ENCODE measurements at regions not wholly inside any gene's neighbourhood (a gene's known extent, or its start where the extent isn't known, plus 50 kb on each side); places are given as distances from the start of the nearest gene placed in this dataset.

DNA sequence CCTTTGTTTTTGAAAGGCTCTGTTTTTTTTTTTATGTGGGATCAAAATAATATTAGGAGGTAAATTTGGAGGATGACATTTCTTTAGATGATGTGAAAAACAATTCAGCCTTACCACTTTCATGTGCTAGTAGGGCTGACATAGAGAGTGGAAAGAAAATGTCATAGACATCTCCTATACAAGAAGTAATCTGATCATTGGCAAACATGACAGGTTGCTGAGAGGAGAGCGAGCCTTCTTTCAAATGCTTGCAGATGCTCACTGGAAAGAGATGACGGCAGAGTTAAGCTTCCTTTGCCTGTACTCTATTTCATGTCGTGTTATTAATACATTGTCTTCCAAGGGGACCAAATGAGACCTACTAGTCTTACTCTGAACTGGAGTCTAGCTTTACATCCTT, 160.1 kb upstream of the DAP start:
- Histone ChIP-seq H3K27me3 (no peaks in the 10 kb centered on the region; the same call in 1 of the 2 replicates), H3K4me3 (no peak overlapping the region), H3K9me3 (peaks cover 2% of the 10 kb centered on the region; the same call in 1 of the 2 replicates), H3K36me3 (no peaks in the 10 kb centered on the region)
- DNase-seq = no peak

DNA sequence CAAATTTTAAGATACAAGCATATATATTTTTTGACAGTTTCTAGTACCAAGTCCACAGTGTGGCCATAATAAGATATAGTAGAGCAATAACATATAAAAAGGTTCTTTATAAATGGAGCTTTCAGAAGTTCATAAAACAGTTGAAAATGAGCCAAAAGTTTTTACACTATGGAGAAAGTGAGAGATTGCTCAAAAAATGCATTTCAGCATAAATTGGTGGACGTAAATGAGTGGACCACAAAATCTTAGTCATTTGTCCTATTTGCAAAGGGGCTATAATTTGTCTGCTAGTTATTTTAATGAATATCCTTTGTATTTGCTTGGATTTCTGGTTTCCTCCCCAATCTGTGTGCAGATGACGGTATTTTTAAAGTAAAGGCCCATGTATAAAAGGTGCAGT, 159.4 kb upstream of the DAP start:
- no peaks in the 10 kb centered on the region for H3K9me3 ChIP-seq
- no peak for DNase-seq
- no peaks in the 10 kb centered on the region for H3K36me3 ChIP-seq
- no peaks in the 10 kb centered on the region; the same call in 1 of the 2 replicates for H3K27me3 ChIP-seq
- H3K4me3 ChIP-seq = no peak overlapping the region

DNA sequence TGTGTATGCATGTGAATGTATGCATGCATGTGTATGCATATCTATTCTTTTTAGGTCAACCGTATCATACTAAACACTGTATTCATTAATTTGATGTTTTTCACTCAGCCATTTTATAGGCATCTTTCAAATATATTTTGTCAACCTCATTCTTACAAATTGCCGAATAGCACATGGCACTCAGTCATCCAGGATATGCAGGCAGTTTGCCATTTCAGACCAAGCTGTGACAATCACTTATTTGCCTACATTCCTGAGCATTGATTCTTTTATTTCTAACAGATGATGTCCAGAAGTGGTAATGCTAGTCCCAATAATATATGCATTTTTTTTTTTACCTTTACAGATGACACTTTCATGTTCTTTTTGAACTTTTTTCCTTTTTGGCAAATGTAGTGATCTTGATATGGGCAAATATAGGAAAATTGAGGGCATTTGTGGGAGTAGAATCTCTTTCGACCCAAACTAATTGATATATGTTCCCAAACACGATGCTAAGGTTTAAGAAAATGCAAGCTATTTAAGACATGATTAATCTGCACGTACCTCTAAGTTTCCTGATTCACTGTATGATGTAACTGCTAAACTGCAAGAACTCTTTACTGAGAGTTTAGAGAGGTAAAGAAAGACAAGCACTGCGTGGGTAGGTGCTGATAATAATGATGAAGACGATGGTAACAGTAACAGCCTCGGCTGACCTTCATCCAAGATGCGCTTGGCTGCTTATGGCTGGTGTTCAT, 153.9 kb upstream of the DAP start:
- Histone ChIP-seq H3K36me3 (no peaks in the 10 kb centered on the region), H3K9me3 (no peaks in the 10 kb centered on the region), H3K27me3 (no peaks in the 10 kb centered on the region; the same call in 1 of the 2 replicates), H3K4me3 (no peak overlapping the region)
- DNase-seq = no peak

DNA sequence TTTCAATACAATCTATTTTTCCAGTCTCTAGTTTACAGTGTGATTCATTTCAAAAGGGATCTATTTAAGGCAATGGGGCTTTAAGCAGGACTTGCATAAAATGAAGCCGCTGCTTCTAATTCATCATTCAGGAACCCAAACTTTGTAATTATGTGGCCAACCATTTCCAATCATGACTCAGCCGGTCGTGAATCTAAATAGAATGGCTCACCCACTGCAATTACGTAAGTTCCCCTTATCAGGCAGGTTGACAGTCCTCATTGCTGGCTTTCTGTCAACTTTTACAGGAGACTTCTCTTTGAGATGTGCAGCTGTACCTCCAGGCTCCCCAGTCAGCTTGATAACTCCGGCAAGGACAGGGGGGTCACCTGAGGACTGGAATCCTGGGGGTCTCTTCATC, 152.8 kb upstream of the DAP start:
- Histone ChIP-seq H3K27me3 (no peaks in the 10 kb centered on the region; the same call in 1 of the 2 replicates), H3K4me3 (no peak overlapping the region), H3K36me3 (no peaks in the 10 kb centered on the region), H3K9me3 (no peaks in the 10 kb centered on the region)
- DNase-seq = peak; percentile 43

DNA sequence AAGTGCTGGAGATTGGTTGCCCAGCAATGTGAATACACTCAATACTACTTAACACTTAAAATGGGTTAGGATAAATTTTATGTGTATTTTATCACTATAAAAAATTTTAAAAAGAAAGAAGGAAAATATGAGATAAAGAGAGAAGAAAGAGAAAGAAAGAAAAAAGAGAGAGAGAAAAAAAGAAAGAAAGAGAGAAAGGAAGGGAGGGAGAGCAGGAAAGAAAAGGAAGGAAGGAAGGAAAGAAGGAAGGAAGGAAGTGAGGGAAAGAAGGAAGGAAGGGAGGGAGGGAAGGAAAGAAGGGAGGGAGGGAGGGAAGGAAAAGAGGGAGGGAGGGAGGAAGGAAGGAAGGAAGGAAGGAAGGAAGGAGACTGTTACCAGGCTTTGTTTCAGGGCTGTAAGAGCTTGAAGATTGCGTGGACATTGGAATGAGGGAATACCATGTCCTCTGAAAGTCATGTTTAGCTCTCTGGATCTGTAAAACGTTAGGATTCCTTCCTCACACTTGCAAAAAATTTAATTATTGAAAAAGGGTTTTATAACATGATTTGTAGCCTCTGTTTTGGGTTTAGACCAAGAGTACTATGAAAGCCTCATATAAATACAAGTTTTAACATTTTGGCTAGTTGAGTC, 152.3 kb upstream of the DAP start:
- no peaks in the 10 kb centered on the region; the same call in 1 of the 2 replicates for H3K27me3 ChIP-seq
- H3K9me3 ChIP-seq = no peaks in the 10 kb centered on the region
- H3K36me3 ChIP-seq = no peaks in the 10 kb centered on the region
- no peak for DNase-seq
- H3K4me3 ChIP-seq = no peak overlapping the region

DNA sequence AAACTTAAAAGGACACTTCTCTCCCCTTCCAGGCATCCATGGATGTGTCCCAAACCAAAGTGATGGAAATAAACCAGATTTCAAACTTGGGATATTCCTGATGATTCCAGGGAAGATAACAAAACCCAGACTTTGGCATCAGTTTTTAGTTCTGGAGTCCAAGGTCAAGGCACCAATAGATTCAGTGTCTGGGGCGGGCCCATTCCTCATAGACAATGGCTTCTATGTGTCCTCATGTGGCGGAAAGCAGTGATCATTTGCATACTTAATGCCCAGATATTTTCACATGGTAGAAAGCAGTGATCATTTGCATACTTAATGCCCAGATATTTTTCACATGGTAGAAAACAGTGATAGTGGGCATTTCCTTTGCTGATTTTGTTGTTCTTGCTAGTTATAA, 151.4 kb upstream of the DAP start:
- H3K4me3 ChIP-seq = no peak overlapping the region
- no peak for DNase-seq
- H3K9me3 ChIP-seq = no peaks in the 10 kb centered on the region
- H3K27me3 ChIP-seq = no peaks in the 10 kb centered on the region; the same call in 1 of the 2 replicates
- no peaks in the 10 kb centered on the region for H3K36me3 ChIP-seq

DNA sequence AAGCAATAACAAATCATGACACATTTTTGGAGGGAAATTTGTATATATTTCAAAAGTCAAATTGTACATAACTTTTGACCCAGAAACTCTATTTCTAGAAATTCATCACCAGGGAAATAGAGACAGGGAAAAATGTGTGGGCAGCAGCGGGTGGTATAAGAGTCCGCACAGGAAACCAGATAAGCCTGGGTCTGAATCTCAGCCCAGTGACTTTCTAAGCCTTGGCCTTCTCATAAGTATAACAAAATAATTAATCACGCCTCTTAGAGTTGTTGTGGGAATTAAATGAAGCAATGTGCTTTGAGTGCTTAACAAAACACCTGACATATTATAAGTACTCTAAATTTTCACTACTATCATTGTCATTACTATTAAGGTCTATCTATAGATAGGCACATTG, 149.2 kb upstream of the DAP start:
- DNase-seq = no peak
- Histone ChIP-seq H3K36me3 (no peaks in the 10 kb centered on the region), H3K4me3 (no peak overlapping the region), H3K27me3 (no peaks in the 10 kb centered on the region; the same call in 1 of the 2 replicates), H3K9me3 (no peaks in the 10 kb centered on the region)

DNA sequence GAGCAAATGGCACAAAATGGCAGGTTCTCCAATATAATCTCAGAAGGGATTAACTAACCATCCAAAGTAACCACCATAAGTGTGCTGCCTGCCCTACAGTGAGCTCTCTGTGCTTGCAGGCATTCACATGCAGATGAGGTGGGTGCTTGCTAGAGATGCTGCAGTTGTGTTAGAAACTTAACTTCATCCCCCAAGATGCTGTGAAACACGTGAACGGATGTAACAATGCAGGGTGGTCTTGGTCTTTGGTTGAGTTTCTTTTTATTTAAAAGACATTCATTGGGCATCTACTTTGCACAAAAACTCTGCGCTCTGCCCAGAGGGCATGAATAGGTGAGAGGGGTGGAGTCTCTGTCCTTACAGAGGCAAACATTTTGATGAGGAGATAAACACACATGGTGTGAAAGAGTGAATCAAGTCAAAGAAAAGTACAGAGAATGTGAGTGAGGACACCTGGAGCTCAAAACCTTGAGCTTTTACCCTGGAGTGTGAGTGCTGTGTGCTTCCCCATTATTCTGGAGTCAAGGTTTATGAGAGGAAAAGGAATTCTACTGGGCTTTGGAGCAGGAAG, 143.9 kb upstream of the DAP start:
- no peaks in the 10 kb centered on the region for H3K27me3 ChIP-seq
- H3K36me3 ChIP-seq = no peaks in the 10 kb centered on the region
- no peak for DNase-seq
- H3K9me3 ChIP-seq = no peaks in the 10 kb centered on the region
- no peak overlapping the region for H3K4me3 ChIP-seq

DNA sequence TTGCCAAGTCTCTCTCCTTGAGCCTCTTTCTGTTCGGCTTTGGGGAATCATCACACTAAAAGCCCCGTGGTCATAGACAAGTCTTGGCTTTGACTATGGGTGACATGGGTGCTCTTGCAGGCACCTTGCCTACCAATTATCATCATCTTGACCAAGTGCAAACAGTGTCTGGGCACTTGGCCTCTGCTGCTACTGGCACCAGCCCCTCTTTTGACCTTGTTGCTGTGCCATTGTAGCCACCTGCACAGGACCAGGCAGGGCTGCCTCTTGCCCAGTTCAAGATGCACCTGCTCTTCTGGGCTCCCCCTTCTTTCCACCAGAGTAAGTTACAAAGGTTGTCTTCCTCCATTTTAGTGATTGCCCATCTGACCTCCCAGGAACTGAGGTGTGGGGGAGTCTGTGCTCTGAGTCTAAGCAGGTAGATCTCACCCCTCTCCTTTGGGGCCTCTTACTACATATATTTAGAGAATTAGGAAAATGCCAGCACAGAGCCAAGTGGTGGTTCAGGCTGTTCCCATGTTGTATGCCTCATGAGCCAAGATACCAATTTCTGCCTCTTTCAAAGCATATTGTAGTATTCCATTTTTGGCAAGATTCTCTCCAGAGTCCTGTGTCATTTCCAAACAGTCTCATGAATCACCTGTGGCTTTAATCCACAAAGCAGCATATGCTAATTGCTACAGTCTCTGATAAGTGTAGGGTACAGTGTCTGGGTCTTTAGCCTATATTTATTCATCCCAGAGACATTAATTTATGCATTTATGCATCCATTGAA, 142.9 kb upstream of the DAP start:
- Histone ChIP-seq H3K36me3 (no peaks in the 10 kb centered on the region), H3K9me3 (no peaks in the 10 kb centered on the region), H3K4me3 (no peak overlapping the region), H3K27me3 (no peaks in the 10 kb centered on the region)
- no peak for DNase-seq

DNA sequence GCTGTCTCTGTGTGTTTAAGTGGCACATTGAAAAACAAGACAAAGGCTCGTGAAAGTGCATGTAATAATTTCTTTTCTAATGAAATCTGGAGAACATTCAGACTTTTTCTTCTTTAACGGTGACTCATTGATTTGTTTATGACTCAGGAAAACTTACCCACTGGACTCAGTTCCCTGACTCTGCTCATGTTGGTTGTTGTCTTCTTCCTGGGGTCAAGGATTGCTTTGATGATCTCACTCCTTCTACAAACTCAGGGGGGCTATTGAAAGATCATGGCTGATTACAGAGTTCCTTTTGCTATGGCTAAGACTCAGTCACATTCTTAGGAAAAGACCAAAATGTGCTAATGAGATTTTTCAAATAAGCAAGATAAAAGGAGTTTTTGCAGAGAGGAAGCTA, 141.1 kb upstream of the DAP start:
- Histone ChIP-seq H3K4me3 (no peak overlapping the region), H3K36me3 (no peaks in the 10 kb centered on the region), H3K9me3 (no peaks in the 10 kb centered on the region), H3K27me3 (no peaks in the 10 kb centered on the region)
- DNase-seq = no peak

DNA sequence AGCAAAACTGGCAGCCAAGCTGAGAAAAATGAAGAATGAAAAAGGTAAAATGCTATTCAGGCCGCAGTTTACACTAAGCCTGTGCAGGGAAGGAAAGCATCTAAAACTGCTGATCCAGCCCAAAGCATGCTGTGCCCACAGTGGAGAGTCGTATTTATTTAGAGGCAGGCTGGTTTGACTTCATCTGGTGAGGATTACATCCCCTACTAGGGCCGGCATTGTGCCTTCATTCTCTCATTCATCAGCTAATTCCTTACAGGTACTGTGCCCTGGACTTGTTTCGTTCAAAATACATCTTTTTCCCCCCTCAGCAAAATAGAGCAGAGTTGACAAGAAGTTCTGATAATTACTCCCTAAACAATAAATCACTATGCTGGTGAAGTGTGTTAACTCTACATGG, 137.5 kb upstream of the DAP start:
- H3K9me3 ChIP-seq = no peaks in the 10 kb centered on the region
- H3K27me3 ChIP-seq = no peaks in the 10 kb centered on the region
- DNase-seq = no peak
- H3K36me3 ChIP-seq = no peaks in the 10 kb centered on the region
- H3K4me3 ChIP-seq = no peak overlapping the region

DNA sequence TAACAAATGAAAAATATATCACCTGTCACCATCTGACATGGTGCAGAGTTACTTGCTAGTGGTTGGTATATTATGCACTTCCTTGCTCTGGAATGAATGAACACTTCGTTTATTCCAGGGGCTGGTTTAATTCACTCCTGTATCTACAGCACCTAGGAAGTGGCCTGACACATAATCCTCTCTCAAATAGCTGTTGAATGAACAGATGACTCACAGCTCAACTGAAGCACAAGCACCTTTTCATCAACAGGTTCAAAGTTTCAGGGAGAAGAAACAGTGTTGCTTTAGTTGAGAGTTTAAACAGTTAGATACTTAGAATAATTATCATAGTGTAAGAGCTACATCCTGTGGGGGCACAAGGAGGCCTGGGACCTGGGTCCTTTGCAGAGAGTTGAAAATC, 135.0 kb upstream of the DAP start:
- DNase-seq = no peak
- peaks cover 3% of the 10 kb centered on the region; the same call in 1 of the 2 replicates for H3K9me3 ChIP-seq
- no peaks in the 10 kb centered on the region for H3K27me3 ChIP-seq
- H3K4me3 ChIP-seq = no peak overlapping the region
- no peaks in the 10 kb centered on the region for H3K36me3 ChIP-seq

DNA sequence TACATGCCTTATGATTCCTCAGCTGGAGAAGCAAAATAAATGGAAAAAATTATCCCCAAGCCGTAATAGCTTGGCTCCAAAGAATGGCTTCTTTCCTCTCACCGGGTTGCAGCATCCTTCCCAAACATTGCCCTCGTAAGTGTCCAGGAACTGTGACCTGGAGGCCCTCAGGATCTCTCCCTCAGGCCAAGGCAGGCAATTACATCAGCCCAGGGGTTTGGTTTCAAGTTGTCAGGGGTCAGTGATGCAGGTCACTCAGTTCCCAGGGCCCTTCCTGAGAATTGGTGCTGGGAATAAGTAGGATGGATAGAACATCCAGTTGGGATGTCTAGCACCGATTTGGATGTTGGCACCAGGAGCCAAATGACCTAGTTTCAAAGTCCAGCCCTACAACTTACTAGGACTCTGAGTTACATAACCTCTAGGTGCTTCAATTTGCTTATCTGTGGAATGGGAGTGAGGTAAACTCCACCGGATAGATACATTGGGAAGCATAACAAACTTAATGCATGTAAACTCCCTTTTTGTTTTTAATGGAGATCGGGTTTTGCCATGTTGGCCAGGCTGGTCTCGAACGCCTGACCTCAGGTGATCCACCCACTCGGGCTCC, 133.5 kb upstream of the DAP start:
- no peaks in the 10 kb centered on the region for H3K36me3 ChIP-seq

DNA sequence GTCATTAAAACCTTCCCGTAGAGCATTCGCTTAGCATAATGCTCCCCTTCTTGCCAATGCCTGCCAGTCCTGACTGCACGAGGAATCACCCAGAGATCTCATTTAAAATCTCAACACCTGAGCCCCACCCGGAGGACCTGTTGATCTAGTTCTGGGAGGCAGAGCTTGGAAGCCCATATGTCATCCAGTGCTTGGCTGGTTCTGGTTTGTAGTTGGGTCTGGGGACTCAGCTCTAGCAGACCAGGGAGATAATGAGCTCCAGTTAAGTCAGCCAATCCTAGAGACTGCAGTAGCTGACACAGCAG, 131.8 kb upstream of the DAP start:
- peaks cover 7% of the 10 kb centered on the region; the same call in 1 of the 2 replicates for H3K9me3 ChIP-seq
- DNase-seq = no peak
- no peak overlapping the region for H3K4me3 ChIP-seq
- H3K36me3 ChIP-seq = no peaks in the 10 kb centered on the region
- no peaks in the 10 kb centered on the region for H3K27me3 ChIP-seq

More for the DNA sequence above, 133.5 kb upstream of the DAP start:
- Histone ChIP-seq H3K27me3 (no peaks in the 10 kb centered on the region), H3K4me3 (no peak overlapping the region), H3K9me3 (peaks cover 7% of the 10 kb centered on the region; the same call in 1 of the 2 replicates)
- no peak for DNase-seq

DNA sequence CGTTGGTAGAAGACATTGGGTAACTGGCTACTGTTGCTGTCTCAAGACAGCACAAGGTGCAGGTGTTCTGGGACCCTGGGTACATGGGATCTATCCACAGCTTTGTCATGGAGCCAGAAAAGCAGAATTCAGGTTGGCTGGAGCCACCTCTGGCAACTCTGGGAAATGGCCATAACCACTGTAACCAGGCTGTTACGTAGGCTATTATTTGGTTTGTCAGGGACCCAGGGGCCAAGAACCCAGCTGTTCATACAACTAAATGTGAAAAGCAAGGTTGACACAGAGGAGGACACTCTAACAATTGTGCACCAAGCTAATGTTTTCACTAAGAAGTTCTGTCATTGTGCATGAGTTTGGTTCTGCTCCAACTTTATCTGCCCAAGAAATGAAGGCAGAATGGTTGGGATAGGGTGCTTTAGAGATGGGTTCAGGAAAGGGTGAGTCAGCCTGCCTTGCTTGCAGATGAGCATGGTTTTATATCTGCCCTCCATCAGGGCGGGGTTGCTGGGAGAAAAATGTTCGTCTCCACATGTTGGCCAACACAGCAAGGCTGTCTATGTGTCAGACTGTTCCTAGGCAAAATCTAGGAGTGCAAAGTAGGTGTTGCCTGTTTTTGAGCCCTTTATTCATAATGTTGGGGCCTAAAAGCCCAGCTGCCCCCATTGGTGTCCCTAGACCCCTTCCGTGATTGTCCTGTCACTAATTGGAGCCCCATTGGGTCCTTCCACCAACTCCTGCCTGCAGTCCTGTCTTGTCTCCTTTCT, 131.3 kb upstream of the DAP start:
- Histone ChIP-seq H3K27me3 (no peaks in the 10 kb centered on the region), H3K4me3 (no peak overlapping the region), H3K9me3 (peaks cover 7% of the 10 kb centered on the region; the same call in 1 of the 2 replicates), H3K36me3 (no peaks in the 10 kb centered on the region)
- DNase-seq = no peak

DNA sequence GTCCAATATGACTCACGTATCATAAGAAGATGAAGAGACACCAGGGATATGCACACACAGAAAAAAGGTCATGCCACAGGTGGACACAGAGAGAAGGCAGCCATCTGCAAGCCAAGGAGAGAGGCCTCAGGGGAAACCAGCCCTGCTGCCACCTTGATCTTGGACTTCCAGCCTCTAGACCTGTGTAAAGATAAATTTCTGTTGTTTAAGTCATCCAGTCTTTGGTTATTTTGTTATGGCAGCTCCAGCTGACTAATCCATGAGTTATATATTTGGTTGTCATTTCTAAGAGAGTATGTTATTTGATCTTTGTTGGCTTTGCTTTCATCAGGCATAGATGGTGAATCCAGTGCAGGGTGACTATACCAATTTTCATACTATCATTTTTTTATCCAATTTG, 130.2 kb upstream of the DAP start:
- DNase-seq = no peak
- H3K27me3 ChIP-seq = no peaks in the 10 kb centered on the region
- H3K36me3 ChIP-seq = no peaks in the 10 kb centered on the region
- no peak overlapping the region for H3K4me3 ChIP-seq
- peaks cover 9% of the 10 kb centered on the region; the same call in 1 of the 2 replicates for H3K9me3 ChIP-seq

Data from MG63 (cell line).